ENCODE measurements at regions not wholly inside any gene's neighbourhood (a gene's known extent, or its start where the extent isn't known, plus 50 kb on each side); places are given as distances from the start of the nearest gene placed in this dataset.
"Not testable (repeated sequence)": the region's sequence is repeated elsewhere in the genome, so short reads cannot be mapped to it uniquely, and the experiment has no call there.

DNA sequence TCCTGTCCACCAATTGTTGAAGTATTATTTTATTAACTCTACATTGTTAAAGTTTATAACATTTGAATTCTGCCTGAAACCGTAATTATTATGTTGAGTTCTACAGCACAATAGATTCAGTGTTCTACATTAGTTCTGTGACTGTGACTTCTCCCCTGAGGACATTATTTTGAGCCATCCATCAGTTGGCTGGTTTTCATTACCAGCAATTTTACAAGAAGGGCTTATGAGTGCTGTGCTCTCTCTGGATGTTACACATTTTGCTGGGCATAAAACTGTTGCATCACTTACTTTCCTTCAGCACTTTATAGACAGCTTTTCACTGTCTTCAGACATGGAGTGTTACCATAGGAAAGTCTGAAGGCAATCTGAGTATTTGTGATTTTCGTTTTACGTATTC, 118.2 kb upstream of the KITLG start:
- no peak for DNase-seq (ENCODE audit: low spot score)

GRCh38 chr12:88693837-88694445, 113.7 kb upstream of the KITLG start:
- DNase-seq (ENCODE audit: low spot score), result no peak

DNA sequence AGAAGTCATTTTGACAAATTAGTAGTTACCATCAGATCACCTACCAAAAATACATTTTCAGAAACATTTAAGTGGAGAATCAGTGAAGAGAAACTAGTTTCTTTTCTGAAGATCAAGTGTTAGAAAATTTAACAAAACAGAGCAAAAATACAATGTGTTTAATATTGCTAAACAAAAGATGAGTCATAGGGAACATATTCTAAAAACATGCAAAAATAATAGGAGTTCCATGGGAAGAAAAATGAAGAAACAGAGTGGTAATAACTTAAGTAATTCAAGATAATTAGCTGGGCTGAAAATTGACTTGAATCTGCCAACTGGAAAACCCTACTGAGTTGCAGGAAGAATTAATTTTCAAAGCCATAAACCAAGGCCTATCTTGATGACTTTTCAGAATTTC, 111.5 kb upstream of the KITLG start:
- DNase-seq (ENCODE audit: low spot score), result no peak

GRCh38 chr12:88684610-88685009, 104.3 kb upstream of the KITLG start:
- DNase-seq (ENCODE audit: low spot score), result no peak

DNA sequence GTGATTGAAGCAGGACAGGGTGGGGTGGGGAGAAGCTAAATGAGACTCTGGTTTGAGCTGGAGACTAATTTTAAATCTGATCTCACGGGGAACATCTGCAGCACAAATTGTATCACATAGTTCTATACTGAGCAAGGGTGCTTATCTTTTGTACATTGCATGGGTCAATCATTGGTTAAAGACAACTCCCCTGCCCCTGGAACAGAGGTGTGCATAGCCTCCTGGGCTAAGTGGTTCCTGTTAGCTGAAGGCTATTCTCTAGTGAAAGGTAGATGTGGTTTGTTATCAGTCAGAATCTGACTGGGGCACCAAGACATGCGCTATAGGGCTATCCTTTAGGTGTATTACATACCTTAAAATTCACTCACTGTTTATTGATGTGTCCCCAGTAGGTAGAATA, 103.9 kb upstream of the KITLG start:
- no peak for DNase-seq (ENCODE audit: low spot score)

- no peak for DNase-seq (ENCODE audit: low spot score)
Observed at GRCh38 chr12:88683628-88684027, 103.4 kb upstream of the KITLG start.

DNA sequence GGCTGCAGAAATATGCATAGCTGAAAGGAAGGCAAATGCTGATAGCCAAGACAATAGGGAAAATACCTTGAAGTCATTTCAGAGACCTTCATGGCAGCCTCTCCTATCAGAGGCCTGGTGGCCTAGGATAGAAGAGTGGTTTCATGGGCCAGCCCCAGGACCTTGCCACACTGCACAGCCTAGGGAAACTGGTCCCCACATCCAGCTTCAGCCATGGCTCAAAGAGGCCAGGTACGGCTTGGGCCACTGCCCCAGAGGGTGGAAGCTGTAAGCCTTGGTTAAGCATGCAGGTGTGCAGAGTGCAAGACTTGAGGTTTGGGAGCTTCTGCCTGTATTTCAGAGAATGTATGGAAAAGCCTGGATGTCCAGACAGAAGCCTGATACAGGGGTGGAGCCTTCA, 101.0 kb upstream of the KITLG start:
- no peak for DNase-seq (ENCODE audit: low spot score)

- DNase-seq (ENCODE audit: low spot score), result no peak
Observed at GRCh38 chr12:88677464-88677863, 97.2 kb upstream of the KITLG start.

DNA sequence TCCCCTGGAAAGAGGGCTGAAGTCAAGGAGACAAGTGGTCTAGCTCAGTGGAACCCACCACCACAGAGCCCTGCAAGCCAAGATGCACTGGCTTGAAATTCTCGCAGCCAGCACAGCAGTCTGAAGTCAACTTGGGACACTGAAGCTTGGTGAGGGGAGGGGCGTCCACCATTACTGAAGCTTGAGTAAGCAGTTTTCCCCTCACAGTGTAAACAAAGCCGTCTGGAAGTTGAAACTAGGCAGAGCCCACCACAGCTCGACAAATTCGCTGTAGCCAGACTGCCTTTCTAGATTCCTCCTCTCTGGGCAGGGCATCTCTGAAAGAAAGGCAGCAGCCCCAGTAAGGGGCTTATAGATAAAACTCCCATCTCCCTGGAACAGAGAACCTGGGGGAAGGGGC, 87.3 kb upstream of the KITLG start:
- DNase-seq (ENCODE audit: low spot score), result not testable (repeated sequence)

GRCh38 chr12:88665071-88665470, 84.8 kb upstream of the KITLG start:
- DNase-seq (ENCODE audit: low spot score), result no peak

DNA sequence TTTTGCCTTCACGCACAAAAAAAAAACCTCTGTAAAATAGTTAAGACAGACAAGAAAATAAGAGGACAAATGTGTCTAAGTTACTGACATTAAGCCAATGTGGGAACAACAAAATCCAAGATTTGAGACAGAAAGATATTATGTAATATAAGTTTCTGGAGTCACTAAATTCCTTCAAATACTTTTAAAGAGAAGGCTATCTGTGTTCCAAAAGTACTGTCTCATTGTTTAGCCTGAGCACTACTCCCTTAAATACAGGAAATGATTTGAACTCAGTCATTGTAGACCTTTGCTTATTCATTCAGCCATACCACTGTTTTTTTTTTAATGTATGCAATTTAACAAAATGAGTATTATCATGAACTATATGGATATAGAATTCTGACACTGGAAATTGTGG, 82.7 kb upstream of the KITLG start:
- no peak for DNase-seq (ENCODE audit: low spot score)

DNA sequence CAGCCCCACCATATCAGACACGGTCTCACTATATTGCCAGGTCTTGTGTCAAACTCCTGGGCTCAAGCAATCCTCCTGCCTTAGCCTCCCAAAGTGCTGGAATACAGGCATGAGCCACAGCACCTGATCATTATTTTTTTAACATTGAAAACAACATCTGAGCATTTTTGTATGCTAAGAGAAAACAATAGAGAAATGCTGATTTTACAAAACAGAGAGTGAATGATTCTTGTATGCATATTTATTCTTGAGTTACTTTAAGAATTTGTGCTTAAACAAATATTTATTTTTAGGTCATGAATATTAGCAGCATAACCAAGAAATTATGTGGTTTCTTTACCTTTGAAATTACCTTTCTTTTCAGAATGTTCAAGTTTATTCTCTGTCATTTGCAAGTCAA, 81.8 kb upstream of the KITLG start:
- DNase-seq (ENCODE audit: low spot score), result no peak

GRCh38 chr12:88658009-88658408, 77.7 kb upstream of the KITLG start:
- DNase-seq (ENCODE audit: low spot score), result no peak

GRCh38 chr12:88650715-88651114, 70.4 kb upstream of the KITLG start:
- no peak for DNase-seq (ENCODE audit: low spot score)

DNA sequence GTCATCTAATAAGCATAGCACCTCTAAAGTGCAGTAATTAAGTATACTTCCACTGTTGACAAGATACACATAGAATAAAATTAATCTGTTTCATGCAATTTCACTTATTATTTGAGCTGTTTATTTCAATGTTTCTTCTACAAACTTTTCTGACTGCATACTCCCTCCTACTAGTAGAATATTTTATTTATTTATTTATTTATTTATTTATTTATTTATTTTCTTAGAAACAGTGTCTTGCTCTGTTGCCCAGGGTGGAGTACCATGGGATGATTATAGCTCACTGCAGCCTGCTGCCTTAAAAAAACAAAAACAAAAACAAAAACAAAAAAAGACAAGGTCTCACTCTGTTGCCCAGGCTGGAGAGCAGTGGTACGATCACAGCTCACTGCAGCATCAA, 68.4 kb upstream of the KITLG start:
- no peak for DNase-seq (ENCODE audit: low spot score)

DNA sequence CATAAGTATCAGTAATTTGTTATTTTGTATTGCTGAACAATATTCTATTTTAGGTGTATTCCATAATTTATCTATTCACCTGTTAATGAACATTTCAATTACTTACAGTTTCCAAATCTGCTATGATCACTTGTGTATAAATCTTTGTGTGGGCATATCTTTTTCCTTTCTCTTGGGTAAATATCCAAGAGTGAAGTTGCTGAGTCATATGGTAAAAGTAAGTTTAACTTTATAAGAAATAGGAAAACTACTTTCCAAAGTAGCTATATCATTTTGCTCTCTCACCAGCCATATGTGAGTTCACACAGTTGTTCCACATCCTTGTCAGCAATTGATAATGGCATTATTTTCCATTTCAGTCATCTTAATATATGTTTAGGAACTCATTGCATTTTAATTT, 66.6 kb upstream of the KITLG start:
- no peak for DNase-seq (ENCODE audit: low spot score)

GRCh38 chr12:88645816-88646215, 65.5 kb upstream of the KITLG start:
- DNase-seq (ENCODE audit: low spot score), result no peak

- DNase-seq (ENCODE audit: low spot score), result no peak
Observed at GRCh38 chr12:88644946-88645702, 64.9 kb upstream of the KITLG start.

- DNase-seq (ENCODE audit: low spot score), result no peak
Observed at GRCh38 chr12:88643685-88644084, 63.4 kb upstream of the KITLG start.

- no peak for DNase-seq (ENCODE audit: low spot score)
Observed at GRCh38 chr12:88642675-88643431, 62.6 kb upstream of the KITLG start.

DNA sequence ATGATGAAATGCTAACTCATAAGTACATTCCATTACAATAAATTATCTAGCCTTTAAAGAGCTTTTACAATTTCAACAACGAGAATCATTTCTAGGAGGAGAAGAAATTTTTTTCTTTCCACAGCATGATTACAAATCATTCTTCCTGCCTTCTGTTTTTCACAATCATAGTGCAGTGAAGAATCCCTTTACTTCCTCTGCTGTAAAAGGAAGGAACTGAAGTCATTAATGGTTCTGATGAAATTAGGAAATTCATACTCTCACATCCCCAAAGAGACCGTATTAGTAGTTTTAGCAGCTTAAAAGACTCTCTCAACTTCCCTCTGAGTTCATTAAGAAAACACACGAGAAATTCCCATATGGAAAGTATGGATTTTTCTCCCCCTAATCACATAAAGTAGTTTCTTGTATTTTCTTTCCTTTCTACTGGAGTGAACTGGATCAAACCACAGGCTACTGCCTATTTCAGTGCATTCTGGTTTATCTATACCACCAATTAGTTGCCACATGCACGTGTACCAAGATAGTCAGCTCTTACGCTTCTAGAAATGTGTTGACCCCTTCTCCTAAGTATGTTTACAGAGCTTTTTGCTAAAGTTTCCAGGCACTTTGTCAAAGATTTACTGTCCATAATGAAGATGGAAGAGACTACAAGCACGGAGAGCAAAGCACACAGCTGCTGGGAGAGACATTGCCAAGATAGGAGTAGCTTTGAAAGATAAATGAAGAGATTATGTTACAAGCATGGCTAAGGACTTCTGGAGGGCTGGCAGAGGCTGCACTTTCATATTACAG, 58.9 kb upstream of the KITLG start:
- DNase-seq (ENCODE audit: low spot score), result no peak

GRCh38 chr12:88638388-88638787, 58.1 kb upstream of the KITLG start:
- DNase-seq (ENCODE audit: low spot score), result no peak

DNA sequence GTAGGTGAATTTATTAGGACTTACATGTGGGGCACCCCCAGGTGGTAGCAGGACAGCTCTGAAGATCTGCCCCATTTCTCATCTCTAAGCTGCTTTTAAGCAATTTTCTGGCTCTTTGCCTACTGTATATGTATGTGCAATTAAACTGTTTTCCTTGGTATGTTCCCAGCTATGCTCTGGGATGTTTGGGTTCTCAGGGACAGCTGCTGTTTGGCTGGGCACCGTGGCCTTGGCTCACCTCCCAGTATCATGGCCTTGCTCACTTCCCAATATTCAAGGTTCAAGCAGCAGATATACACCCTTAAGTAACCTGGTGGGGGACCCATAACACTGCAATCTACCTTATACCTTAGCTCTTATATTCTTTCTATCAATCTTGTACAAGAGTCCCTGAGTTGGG, 53.7 kb upstream of the KITLG start:
- DNase-seq (ENCODE audit: low spot score), result no peak
